ENCODE measurements at regions not wholly inside any gene's neighbourhood (a gene's known extent, or its start where the extent isn't known, plus 50 kb on each side); places are given as distances from the start of the nearest gene placed in this dataset.

- Mint-ChIP-seq H3K4me3 (no peak overlapping the region), H3K9me3 (no peaks in the 10 kb centered on the region), H3K27me3 (ENCODE audit: low read depth) (peaks cover 9% of the 10 kb centered on the region), H3K27ac (no peak overlapping the region), H3K4me1 (no peaks in the 10 kb centered on the region), H3K36me3 (no peaks in the 10 kb centered on the region)
- no peak for TF ChIP-seq CTCF (IDR thresholded peaks at IDR 0.05; ENCODE audit: unreplicated experiment)
- DNase-seq (ENCODE audit: low spot score in 2 of 2, unreplicated experiment in 2 of 2): no peak
Observed at GRCh38 chr5:101976933-101977332, 319.2 kb downstream of the SLCO4C1 start.

GRCh38 chr5:101969742-101970141 lies 326.3 kb downstream of the SLCO4C1 start:
- peaks cover 6% of the 10 kb centered on the region for H3K9me3 Mint-ChIP-seq
- TF ChIP-seq CTCF (IDR thresholded peaks at IDR 0.05; ENCODE audit: unreplicated experiment): no peak
- H3K36me3 Mint-ChIP-seq: no peaks in the 10 kb centered on the region
- H3K4me3 Mint-ChIP-seq: no peak overlapping the region
- no peak overlapping the region for H3K27ac Mint-ChIP-seq
- H3K4me1 Mint-ChIP-seq: no peaks in the 10 kb centered on the region
- no peak for DNase-seq (ENCODE audit: low spot score in 2 of 2, unreplicated experiment in 2 of 2)
- peaks cover 2% of the 10 kb centered on the region for H3K27me3 Mint-ChIP-seq (ENCODE audit: low read depth)

- Mint-ChIP-seq H3K27me3 (ENCODE audit: low read depth) (peaks cover 2% of the 10 kb centered on the region), H3K36me3 (no peaks in the 10 kb centered on the region), H3K4me3 (no peak overlapping the region), H3K27ac (no peak overlapping the region), H3K9me3 (peaks cover 6% of the 10 kb centered on the region), H3K4me1 (no peaks in the 10 kb centered on the region)
- DNase-seq (ENCODE audit: low spot score in 2 of 2, unreplicated experiment in 2 of 2): no peak
- no peak for TF ChIP-seq CTCF (IDR thresholded peaks at IDR 0.05; ENCODE audit: unreplicated experiment)
Observed at GRCh38 chr5:101966476-101966875, 329.6 kb downstream of the SLCO4C1 start.

GRCh38 chr5:101955891-101956290 lies 340.2 kb downstream of the SLCO4C1 start:
- no peak overlapping the region for H3K27ac Mint-ChIP-seq
- peaks cover 3% of the 10 kb centered on the region for H3K27me3 Mint-ChIP-seq (ENCODE audit: low read depth)
- no peak for DNase-seq (ENCODE audit: low spot score in 2 of 2, unreplicated experiment in 2 of 2)
- H3K36me3 Mint-ChIP-seq: no peaks in the 10 kb centered on the region
- no peaks in the 10 kb centered on the region for H3K9me3 Mint-ChIP-seq
- peaks cover 6% of the 10 kb centered on the region for H3K4me1 Mint-ChIP-seq
- H3K4me3 Mint-ChIP-seq: no peak overlapping the region
- TF ChIP-seq CTCF (IDR thresholded peaks at IDR 0.05; ENCODE audit: unreplicated experiment): no peak

GRCh38 chr5:101950019-101950418 lies 346.1 kb downstream of the SLCO4C1 start:
- TF ChIP-seq CTCF (IDR thresholded peaks at IDR 0.05; ENCODE audit: unreplicated experiment): no peak
- H3K9me3 Mint-ChIP-seq: no peaks in the 10 kb centered on the region
- H3K27ac Mint-ChIP-seq: no peak overlapping the region
- no peak for DNase-seq (ENCODE audit: low spot score in 2 of 2, unreplicated experiment in 2 of 2)
- no peak overlapping the region for H3K4me3 Mint-ChIP-seq
- peaks cover 3% of the 10 kb centered on the region for H3K4me1 Mint-ChIP-seq
- no peaks in the 10 kb centered on the region for H3K27me3 Mint-ChIP-seq (ENCODE audit: low read depth)
- no peaks in the 10 kb centered on the region for H3K36me3 Mint-ChIP-seq

GRCh38 chr5:101948615-101949014 lies 347.5 kb downstream of the SLCO4C1 start:
- no peak for TF ChIP-seq CTCF (IDR thresholded peaks at IDR 0.05; ENCODE audit: unreplicated experiment)
- Mint-ChIP-seq H3K4me1 (peaks cover 3% of the 10 kb centered on the region), H3K27ac (no peak overlapping the region), H3K36me3 (no peaks in the 10 kb centered on the region), H3K4me3 (no peak overlapping the region), H3K9me3 (no peaks in the 10 kb centered on the region), H3K27me3 (ENCODE audit: low read depth) (no peaks in the 10 kb centered on the region)
- no peak for DNase-seq (ENCODE audit: low spot score in 2 of 2, unreplicated experiment in 2 of 2)

Data from mesothelial cell of epicardium (in vitro differentiated cells).